ENCODE measurements at regions not wholly inside any gene's neighbourhood (a gene's known extent, or its start where the extent isn't known, plus 50 kb on each side); places are given as distances from the start of the nearest gene placed in this dataset.
"Not testable (repeated sequence)": the region's sequence is repeated elsewhere in the genome, so short reads cannot be mapped to it uniquely, and the experiment has no call there.

DNA sequence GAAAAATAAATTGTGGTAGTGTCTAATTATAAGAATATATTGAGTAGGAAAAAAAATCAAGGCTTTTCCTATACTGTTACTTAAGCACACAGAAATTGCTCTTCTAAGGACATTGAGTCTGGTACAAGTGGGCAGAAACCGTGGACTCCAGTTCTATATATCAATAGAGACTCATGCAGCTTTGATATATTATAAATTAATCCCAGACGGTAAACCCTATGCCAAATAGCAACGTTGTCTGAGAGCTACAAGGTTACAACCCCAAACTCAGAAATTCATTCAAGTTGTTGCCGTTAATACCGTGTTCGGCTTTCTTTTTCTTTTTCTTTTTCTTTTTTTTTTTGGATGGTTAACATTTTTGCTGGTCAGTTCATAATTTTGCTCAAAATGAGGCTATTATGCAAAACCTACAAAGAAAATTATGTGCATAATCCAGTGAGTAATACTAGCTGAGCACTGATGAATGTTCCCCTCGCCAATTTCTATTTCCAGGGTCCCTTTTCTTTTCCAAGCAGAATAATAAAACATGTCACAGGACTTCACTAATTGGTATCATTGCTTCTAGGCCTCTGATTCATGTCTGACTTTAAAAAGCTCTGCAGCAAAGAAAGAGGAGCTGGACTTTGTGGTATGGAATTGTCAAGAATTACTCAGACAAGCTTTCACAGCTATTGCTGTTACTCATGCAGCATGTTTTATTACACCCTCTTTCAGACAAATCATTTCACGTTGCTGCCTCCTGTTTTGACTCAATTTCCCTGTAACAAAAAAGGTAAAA lies 737.7 kb downstream of the NLGN4X start:
- no peak for FAIRE-seq

DNA sequence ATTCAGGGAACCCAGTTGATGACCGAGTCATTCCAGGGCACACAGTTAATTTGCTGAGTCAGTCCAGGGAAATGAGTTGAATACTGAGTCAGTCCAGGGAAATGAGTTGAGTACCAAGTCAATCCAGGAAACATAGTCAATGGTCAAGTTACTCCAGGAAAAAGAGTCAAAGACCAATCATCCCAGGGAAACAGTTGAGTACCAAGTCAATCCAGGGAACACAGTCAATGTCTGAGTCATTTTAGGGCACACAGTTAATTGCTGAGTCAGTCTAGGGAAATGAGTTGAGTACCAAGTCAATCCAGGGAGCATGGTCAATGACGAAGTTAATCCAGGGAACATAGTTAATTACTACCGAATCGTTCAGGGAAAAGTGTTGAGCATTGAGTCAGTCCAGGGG lies 754.4 kb downstream of the NLGN4X start:
- no peak for FAIRE-seq

DNA sequence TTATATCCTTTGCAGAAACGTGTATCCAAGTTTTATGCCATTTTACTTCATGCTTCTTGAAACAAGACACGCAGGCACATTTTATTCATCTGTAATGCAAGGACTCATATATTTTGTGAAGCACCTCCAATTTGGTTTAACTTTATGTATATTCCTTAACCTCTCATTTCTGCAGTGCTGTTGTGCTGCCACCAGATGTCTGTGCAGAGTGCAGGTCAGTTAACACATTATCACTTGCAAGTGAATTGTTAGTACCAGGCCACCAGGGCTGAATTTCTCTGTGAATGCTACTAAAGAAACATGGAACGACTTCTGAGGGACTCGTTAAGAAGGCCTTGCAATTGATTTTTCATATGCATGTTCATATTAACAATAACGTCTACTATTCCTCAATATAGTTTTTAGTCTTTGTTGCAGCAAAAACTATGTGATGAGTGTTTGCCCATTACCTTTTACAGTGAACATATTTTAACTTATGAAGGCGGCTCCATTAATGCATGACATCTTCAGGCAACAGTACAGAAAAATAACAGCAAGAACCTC lies 770.3 kb downstream of the NLGN4X start:
- FAIRE-seq: no peak

DNA sequence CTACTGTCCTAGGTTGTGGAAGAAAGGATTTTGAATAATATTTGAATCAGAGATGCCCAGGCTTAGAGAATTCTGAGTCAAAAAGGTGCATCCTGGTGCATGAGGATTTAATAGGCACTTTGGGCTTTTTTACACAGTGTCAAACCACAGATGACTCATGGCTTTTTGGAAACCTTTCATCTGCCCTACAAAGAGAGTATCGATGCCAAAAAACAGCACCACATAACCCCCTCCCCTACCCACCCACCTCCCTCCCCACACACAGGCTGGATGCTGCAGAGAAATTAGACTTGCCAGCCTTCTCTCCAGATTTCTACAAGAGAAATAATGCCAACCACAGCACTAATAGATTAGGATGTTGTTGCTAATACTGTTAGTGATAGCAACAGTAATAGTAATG lies 779.3 kb downstream of the NLGN4X start:
- no peak for FAIRE-seq

DNA sequence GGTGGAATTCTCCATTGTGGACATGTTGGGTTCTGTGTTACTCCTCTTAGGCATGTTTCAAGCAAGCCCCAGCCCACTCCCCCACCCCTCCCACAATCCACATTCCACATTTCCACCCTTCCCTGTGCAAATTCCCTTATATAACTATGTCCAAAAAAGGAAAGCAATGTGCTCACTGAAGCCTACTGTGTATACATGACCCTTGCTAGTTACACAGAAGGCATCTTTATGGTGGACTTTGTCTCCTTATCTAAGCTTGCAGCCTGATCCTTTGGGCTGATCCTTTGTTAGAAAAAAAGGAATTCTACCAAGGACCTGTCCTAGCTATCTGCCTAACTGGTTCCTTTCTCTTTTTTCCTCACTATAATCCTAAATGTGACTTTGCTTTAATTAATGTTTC lies 796.8 kb downstream of the NLGN4X start:
- no peak for FAIRE-seq

DNA sequence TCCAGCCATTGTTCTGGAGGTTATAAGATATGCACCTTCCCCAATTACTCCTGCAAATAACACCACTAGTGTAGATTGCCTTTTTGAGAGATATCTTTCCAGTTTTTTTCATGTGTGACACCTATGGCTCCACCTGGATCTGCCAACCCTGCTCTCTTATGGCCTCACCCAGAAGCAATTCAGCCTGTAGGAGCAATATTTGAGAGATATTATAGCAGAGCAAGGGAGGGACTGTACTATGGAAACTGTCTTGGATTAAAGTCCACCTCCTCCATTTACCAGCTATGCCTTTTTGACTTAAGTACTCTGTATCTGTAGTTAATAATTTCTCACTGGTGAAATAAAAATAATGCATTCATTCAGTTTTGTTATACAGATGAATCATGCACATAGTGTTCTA lies 803.5 kb downstream of the NLGN4X start:
- FAIRE-seq: no peak

DNA sequence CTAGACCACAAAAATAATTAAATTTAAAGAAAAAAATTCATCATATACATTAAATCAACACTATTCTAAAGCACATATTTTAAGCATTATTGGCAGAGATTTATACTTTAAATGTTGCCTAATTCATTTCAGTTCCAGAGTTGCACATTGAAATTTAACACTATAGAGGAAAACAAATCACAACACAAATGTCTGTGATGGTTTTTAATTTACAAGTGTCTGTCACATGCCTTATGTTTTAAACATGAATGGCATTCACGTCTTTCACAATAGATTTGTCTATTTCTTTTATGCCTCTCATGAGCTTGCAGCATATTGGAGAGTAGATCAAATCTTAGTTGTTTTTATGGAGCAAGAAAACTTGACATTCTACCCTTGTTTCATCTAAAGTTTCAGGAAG lies 811.3 kb downstream of the NLGN4X start:
- no peak for FAIRE-seq

DNA sequence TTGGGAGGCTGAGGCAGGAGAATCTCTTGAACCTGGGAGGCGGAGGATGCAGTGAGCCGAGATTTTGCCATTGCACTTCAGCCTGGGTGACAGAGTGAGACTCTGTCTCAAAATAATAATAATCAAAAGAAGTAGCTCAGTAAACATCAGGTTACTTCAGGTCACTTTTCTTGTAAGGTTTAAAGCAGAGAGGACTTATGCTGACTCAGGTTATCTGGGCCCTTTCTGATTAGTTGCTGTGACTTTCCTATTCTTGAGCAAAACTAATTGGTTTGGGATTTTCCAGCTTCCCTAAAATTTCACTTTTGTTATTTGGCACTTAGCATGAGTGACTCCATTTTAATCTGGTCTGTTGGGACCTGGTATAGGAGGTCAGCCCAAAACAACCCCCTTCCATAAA lies 812.9 kb downstream of the NLGN4X start:
- no peak for FAIRE-seq

DNA sequence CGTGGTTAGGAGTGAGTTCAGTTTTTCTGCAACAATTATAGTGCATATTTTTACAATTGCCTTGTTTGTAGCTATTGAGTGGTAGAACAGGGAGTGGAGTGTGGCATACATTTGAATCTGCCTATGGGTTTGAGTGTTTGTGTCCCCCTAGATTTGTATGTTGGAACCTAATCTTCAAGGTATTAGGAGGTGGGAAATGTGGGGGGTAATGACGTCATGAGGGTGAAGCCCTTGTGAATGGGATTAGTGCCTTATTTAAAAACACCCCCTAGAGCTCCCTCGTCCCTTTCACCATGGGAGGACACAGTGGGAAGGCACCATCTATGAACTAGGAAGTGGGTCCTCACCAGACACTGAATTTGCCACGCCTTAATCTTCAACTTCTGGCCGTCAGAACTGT lies 819.6 kb downstream of the NLGN4X start:
- FAIRE-seq: no peak

DNA sequence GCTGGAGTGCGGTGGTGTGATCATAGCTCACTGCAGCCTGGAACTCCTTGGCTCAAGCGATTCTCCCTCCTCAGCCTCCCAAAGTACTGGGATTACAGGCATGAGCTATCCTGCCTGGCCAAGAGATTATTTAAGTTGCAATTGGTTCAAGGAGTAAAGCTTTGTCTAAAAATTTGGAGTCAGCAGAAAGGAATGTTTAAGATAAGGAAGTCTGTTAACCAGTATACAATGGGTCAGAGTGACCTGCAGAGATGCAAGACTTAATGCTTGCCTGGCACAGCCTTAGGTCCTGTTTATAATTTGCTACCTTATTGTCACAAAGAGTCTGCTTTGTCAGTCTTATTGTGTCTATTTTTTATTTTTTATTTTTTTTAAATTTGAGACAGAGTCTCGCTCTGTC lies 826.2 kb downstream of the NLGN4X start:
- FAIRE-seq: no peak

DNA sequence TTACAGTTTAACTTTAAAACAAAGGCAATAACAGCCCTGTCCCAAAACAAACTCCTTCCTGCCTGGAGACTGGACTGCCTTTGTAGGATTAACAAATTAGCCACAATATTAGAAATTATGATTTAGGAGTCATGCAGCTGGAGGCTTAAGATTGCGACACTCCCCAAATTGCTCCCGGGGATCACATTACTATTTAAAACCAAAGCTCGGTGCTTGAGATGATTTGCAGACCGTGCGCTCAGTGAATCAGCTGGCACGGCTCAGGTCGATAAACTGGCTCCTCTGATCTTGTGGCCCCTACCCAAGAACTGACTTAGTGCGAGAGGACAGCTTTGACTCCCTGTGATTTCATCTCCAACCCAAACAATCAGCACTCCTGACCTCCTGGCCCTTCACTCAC lies 829.3 kb downstream of the NLGN4X start:
- FAIRE-seq: no peak

DNA sequence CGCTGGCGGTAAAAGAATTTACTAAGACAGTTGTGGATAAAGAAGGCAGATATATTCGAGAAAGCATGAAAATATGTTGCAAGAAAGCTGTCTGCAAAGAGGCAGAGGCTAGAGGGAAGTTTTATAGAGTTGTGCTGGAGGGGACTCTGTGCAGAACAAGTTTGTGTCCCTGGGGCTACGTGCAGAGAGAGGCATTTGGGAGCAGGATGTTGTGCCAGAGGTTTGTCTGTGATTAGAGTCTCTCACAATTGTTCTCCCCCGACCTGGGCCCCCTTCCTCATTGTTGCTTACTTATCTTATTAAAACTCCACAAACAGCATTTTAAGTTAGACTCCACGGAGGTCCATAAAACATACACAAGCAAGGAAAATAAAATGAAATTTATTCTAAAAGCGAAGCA lies 831.3 kb downstream of the NLGN4X start:
- FAIRE-seq: no peak

DNA sequence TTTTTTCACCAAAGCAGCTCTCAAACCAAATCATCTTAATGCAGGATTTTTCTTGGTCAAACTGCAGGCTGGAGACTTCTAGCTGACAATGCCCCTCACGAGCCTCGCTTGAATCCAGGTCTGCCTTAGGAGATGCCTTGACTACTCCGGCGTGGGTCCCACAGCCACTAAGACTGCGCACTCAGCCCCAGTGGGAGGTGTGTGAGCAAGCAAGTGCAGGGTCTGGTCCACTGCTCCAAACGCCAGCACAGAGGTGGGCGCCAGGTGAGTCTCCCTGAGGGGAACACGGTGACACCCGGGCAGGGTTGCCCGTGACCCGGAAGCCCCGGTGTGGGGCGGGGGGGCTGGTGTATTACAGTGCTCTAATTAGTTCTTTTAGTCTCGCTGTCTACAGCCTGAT lies 838.3 kb downstream of the NLGN4X start:
- no peak for FAIRE-seq

DNA sequence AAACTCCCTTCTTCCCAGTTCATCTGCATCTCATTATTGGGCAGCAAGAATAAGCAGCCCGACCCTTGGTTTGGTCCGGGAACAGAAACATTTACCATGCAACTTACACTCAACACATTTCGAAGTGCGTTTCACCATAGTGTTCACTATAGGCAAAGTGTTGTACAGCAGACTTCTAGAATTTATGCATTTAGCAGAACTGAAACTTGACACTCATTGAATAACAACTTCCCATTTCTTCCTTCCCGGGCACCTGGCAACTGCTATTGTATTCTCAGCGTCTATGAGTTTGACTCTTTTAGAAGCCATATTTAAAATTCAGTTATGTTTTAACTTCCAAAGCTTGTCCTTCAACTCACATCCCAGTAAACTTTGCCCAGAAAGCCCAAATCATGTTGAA lies 840.6 kb downstream of the NLGN4X start:
- FAIRE-seq: no peak

DNA sequence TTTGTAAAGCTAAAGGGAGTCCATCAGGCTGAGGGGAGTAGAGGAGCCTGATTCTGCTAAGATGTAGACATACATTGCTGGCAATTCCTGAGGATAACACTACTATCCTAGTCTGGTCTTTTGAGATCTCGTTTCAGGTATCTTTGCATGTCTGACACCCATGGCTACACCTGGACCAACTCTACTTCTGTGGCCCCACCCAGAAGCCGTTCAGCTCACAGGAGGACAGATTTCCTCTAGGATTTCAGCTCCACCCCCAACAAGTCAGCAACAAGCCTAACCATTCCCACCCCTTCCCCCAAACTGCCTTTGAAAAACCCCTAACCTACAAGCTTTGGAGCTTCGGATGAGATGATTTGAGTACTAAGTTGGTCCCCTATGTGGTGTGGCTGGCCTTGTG lies 848.2 kb downstream of the NLGN4X start:
- no peak for FAIRE-seq

DNA sequence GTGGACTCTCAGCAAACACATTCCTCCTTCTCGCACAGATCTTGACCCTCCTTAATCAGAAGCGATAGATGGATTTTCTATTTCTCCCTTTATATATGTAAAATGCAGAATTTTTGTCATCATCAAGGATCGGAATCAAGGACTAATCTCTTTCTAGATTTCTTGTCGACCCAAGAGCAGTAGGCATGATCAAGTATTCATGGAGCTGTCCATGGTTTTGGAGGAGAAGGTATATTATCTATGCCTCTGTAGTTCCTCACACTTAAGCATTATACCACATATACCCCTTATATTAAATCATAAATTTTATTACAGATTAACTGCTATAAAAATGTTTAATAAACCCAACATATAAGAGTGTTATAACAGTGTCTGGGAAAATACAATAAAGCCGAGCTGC lies 886.8 kb downstream of the NLGN4X start:
- no peak for FAIRE-seq

DNA sequence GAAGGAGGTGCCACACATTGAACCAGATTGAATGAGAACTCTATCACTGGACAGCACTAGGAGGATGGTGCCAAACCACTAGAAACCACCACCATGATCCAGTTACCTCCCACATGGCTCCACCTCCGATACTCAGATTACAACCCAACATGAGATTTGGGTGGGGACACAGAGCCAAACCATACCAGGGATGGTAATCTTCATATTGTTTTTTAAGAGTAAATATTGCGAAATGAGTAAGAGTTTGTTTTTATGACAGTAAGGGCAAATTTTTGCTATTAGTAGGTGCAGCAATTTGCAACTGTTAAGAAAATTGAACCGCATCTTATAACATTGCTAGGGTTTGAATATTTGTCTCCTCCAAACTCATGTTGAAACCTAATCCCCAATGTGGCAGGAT lies 891.5 kb downstream of the NLGN4X start:
- no peak for FAIRE-seq

DNA sequence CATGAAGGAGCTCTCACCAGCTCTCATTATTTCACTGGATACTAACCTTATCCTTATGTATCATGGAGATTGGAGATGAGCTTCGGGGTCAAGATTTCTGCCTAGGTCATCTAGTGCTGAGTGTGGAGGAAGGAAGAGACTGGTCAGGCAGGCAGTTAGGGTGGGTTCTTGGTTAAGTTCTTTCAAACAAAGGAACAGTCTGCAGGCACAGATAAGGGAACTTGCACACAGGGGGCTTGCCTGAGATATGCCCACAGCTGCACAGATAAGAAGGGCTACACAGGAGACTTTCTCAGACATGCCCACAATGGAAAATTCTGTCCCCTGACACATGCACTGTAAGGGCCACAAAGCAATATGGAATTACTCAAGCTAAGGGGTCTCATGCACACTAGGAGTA lies 904.1 kb downstream of the NLGN4X start:
- no peak for FAIRE-seq

DNA sequence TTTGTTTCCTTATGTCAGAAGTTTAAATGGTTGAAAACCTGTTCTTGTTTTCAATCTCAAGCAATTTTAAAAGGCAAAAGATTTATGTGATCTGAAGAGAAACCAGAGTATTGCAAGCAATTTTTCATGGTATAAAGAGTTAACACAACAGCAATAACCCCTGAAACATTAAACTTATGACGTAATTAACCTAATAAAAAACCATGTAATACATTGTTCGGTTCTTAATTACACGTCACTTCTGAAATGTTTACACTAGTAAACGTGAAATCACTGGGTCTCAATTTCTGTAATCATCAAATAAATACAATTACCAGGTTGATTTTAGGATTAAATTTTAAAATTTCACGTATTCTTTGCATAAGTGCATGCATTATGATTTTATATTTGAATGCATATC lies 914.5 kb downstream of the NLGN4X start:
- FAIRE-seq: no peak

DNA sequence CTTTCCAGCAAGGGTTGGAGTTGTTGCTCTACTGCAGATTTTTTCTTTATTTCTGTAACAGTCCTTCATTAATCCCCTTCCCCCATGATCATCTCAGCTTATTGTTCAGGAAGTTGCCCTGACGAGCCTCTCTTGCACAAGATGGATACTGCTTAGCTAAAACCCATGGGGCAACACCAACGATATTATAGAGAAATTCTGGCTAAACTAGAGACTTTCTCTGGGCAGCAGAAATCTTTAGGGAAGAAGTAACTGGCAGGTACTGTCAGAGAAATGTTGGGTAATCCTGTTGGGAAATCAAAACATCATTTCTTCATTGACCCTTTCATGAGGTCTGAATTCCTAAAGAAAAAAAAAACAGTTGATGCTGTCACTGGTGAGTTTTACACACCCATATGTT lies 921.3 kb downstream of the NLGN4X start:
- FAIRE-seq: no peak

DNA sequence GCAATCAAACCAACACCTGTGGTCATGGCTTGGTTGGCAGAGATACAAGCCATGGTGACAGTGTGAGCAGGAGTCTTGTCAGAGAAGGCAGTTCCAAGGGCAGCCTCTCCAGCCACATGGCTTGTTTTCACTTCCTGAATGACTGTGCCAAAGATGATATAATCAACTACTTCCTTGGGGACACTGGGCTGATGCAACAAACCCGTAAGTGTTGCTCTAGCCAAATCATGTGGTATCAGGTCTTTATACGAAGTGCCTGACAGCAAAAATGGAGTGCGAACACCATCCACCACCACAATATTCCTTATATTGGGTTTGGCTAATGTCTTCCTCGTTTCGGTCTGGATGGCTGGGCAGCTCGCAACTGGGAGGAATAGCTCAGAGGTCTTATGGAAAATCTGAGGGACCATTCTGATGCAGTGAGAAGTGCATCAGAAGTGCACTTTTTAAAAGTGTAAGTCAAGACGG lies 922.0 kb downstream of the NLGN4X start:
- no peak for FAIRE-seq

DNA sequence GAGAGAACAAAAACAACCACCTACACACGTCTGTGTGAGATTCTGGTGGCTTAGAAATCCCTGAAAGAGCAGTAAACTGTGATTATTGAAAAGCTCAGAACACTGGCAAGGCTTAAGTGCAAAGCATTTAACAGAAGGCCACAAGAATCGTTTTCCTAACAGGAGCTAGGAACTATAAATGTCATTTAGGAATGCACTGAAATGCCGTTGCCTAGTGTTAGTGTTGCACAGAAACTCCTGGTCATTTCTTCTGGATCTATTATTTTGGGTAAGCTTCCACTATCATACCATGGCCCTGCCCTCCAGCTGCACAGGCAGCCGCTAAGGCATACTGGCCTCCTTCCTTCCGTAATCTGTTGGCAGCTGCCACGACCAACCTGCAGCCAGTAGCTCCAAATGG lies 923.2 kb downstream of the NLGN4X start:
- FAIRE-seq: no peak

DNA sequence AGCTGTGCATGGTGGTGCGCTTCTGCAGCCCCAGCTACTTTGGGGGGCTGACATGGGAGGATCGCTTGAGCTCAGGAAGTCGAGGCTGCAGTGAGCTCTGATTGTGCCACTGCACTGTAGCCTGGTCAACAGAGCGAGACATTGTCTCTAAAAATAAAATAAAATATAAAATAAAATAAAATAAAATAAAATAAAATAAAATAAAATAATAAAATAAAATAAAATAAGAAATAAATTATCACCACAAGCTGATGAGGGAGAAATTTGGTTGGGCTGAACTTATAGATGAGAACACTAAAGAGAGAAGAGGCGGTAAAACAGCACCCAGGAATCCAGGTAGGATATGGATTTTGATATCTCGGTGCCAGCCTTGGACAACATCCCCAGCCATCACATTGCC lies 933.7 kb downstream of the NLGN4X start:
- no peak for FAIRE-seq

DNA sequence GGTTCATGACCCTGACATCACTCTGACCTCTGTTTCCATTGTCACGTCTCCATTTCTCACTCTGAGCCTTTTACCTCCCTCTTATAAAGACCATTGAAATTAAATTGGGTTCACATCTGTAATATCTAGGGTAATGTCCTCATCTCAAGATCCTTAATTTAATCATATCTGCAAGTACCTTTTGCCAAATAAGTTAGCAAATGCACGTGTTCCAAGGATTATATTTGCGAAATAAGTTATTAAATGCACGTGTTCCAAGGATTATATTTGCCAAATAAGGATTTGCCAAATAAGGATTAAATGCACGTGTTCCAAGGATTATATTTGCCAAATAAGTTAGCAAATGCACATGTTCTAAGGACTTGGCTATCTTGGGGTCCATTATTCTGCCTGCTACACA lies 938.0 kb downstream of the NLGN4X start:
- FAIRE-seq: no peak

DNA sequence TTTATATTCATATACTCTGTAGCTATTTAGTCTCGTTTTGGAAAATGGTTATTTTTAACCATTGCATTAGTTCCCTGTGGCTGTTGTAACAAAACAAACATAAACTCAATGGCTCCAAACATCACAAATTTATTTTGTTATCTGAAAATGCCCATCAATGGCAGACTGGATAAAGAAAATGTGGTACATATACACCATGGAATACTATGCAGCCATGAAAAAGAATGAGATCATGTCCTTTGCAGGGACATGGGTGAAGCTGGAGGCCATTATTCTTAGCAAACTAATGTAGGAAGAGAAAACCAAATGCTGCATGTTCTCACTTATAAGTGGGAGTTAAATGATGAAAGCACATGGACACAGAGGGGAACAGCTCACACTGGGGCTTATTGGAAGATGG lies 938.7 kb downstream of the NLGN4X start:
- FAIRE-seq: not testable (repeated sequence)

Data from G401.6 (cell line).